Brain microvascular endothelial cell (primary cell): ENCODE measurements at regions not wholly inside any gene's neighbourhood (a gene's known extent, or its start where the extent isn't known, plus 50 kb on each side); places are given as distances from the start of the nearest gene placed in this dataset.

Source experiments
- DNase-seq: peaks from one replicate; pipeline ENCODE4 v3.0.0-alpha.2; 2020
- H3K27ac ChIP-seq: fragments of 250-450 bp; sonication (Bioruptor Pico); 2 replicates; pipeline ENCODE4 v1.5.1; 2020; ENCODE audit warnings: mild to moderate bottlenecking, moderate library complexity
- H3K27me3 ChIP-seq: fragments of 250-450 bp; sonication (Bioruptor Pico); replicated peaks from 2 replicates; pipeline ENCODE4 v1.5.1; 2020; ENCODE audit warnings: mild to moderate bottlenecking
- H3K36me3 ChIP-seq: fragments of 250-450 bp; sonication (Bioruptor Pico); replicated peaks from 2 replicates; pipeline ENCODE4 v1.5.1; 2020; ENCODE audit warnings: mild to moderate bottlenecking
- H3K4me3 ChIP-seq: 2 replicates; pipeline ENCODE4 v1.5.1; 2011; ENCODE audit warnings: low read depth, mild to moderate bottlenecking, control low read depth, low read length, moderate library complexity
- CTCF ChIP-seq: IDR thresholded peaks from 2 replicates; pipeline ENCODE4 v1.5.1; 2011; ENCODE audit warnings: low read depth, mild to moderate bottlenecking, moderate library complexity, low read length, control low read depth, inconsistent platforms; ENCODE audit errors: missing control alignments
- in situ Hi-C: cut with HindIII; loops from 2 replicates; pipeline ENCODE4 v1.10.0; 2017; ENCODE audit warnings: low sequenced_read_pairs, low pct_ligation_motif_present

- H3K4me3 ChIP-seq = no peak overlapping the region
- H3K27me3 ChIP-seq = no peaks in the 10 kb centered on the region
- no peak overlapping the region for H3K27ac ChIP-seq
- no peak for DNase-seq
- no peaks in the 10 kb centered on the region for H3K36me3 ChIP-seq
- no peak for TF ChIP-seq CTCF
- in situ Hi-C loops = no loop called here
Measured at GRCh38 chr11:13841393-13841792, 121.1 kb upstream of the SPON1 start.

DNA sequence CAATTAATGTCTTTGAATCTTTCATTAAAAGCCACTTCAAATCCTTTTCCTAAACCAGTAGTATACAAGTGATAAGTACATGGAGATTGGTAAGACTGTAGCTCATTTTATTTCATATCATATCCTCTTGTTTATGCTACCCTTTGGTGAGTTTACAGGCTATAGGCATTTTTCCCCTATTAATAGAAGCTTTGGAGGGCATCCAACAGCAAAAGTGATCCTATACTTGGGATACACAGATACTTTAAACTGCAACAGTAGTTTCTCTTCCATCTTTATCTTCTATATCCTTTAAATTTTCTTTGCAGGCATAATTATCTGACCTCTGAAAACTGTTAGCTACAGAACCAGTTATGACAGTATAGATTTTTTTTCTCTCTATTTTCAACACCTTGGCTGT is 114.5 kb upstream of the SPON1 start:
- no peak overlapping the region for H3K4me3 ChIP-seq
- no peak for DNase-seq
- no peaks in the 10 kb centered on the region for H3K27me3 ChIP-seq
- H3K27ac ChIP-seq = no peak overlapping the region
- TF ChIP-seq CTCF = no peak
- in situ Hi-C loops = no loop called here
- H3K36me3 ChIP-seq = no peaks in the 10 kb centered on the region

DNA sequence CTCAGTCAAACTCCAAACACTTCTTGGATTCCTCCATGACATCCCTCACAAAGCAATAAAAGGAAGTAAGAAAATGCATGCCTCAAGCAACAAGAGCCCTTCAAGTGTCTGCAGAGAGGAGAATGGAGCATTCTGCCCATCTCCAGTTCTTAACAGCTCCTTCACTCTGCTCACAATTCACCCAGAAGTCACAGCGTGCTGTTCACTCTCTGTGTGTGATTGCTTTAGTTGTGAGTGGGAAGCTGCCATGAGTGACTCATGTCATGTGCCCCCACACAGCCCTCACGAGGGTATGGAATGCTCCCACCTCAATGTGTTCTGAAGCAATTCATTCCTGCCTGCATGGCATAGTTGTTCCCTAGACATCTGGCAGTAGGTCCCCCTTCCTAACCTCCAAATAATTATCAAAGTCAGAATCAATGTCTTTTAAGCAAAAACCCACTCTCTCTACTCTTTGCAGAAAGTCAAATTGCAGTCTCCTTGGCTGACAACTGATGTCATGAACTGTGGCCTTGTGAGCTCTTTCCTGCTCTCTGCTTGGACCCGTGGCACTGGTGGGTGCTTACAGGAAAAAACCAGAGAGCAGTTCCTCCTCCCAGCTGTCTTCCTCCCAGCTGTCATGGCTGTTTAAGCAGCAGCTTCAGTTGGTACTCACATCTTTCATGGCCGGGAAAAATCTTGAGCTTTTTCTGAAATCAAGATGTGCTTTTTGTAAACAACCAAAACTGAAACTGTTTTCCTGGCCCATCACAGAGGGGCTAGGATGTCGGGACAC is 112.1 kb upstream of the SPON1 start:
- no peaks in the 10 kb centered on the region for H3K27me3 ChIP-seq
- no peak for DNase-seq
- TF ChIP-seq CTCF = no peak
- no peak overlapping the region for H3K27ac ChIP-seq
- H3K4me3 ChIP-seq = no peak overlapping the region
- H3K36me3 ChIP-seq = no peaks in the 10 kb centered on the region
- in situ Hi-C loops = no loop called here

GRCh38 chr11:13851691-13852090 is 110.8 kb upstream of the SPON1 start:
- in situ Hi-C loops = no loop called here
- H3K36me3 ChIP-seq = no peaks in the 10 kb centered on the region
- no peak for TF ChIP-seq CTCF
- no peaks in the 10 kb centered on the region for H3K27me3 ChIP-seq
- DNase-seq = no peak
- H3K4me3 ChIP-seq = no peak overlapping the region
- H3K27ac ChIP-seq = no peak overlapping the region

- in situ Hi-C loops = no loop called here
Measured at GRCh38 chr11:13852481-13852880, 110.0 kb upstream of the SPON1 start.

More at GRCh38 chr11:13852481-13852880, 110.0 kb upstream of the SPON1 start:
- H3K27me3 ChIP-seq = no peaks in the 10 kb centered on the region
- no peak overlapping the region for H3K27ac ChIP-seq
- no peak for TF ChIP-seq CTCF
- DNase-seq = no peak
- H3K4me3 ChIP-seq = no peak overlapping the region
- no peaks in the 10 kb centered on the region for H3K36me3 ChIP-seq
